ENCODE measurements at regions not wholly inside any gene's neighbourhood (a gene's known extent, or its start where the extent isn't known, plus 50 kb on each side); places are given as distances from the start of the nearest gene placed in this dataset.

DNA sequence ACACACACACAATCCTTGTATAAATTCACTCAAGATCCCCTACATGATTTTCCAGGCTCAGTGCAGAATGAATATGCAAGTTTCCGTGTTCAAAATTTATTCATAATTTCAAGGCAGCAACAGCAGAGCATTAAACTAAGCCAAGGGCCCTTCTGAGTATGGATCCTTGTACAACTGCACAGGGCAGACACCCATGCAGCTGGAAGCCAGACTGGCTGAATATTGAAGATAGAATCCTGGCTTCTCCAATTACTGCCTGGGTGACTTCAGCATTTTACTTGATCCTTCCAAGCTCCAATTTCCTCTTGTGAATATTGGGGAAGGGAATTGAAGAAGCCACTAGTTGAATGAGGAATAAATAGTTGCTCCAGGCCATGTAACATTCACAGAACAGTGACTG is 267.9 kb upstream of the REG3G start:
- Histone ChIP-seq H3K4ac (ENCODE audit: low read depth, low read length) (no peak overlapping the region), H3K27me3 (ENCODE audit: control insufficient read depth, insufficient read depth, low read length) (no peaks in the 10 kb centered on the region), H3K14ac (replicated peaks; ENCODE audit: low read depth, low read length) (no peak overlapping the region), H4K8ac (ENCODE audit: low read depth in 2 of 2, low read length in 2 of 2) (no peak overlapping the region), H2BK5ac (ENCODE audit: low read depth, low read length, poor library complexity, severe bottlenecking) (no peak overlapping the region), H3K4me2 (ENCODE audit: low read depth, low read length) (no peak overlapping the region), H2AK9ac (replicated peaks; ENCODE audit: low read depth, low read length, poor library complexity) (no peak overlapping the region), H3K79me1 (ENCODE audit: low read depth in 1 of 2, low read length in 2 of 2) (no peaks in the 10 kb centered on the region), H3K9ac (ENCODE audit: low read depth, low read length) (no peak overlapping the region), H3K36me3 (ENCODE audit: control insufficient read depth, insufficient read depth, low read length) (no peaks in the 10 kb centered on the region), H3K23ac (ENCODE audit: low read depth, low read length) (no peak overlapping the region), H2BK120ac (ENCODE audit: low read depth, low read length) (no peak overlapping the region), H3K18ac (ENCODE audit: low read depth, low read length) (no peak overlapping the region), H4K91ac (ENCODE audit: insufficient read depth, low read depth, low read length) (no peak overlapping the region), H2BK15ac (ENCODE audit: low read depth, low read length) (no peak overlapping the region), H3K56ac (ENCODE audit: extremely low read depth, insufficient read depth, low read length) (no peak overlapping the region), H2BK20ac (ENCODE audit: low read depth, low read length) (no peak overlapping the region), H3K9me3 (ENCODE audit: control insufficient read depth, insufficient read depth, low read length) (peaks cover 6% of the 10 kb centered on the region), H3K27ac (ENCODE audit: insufficient read depth, low read length) (no peak overlapping the region), H3K9me1 (ENCODE audit: insufficient read depth, low read length) (no peaks in the 10 kb centered on the region), H4K5ac (ENCODE audit: low read depth, low read length) (no peak overlapping the region), H2AK5ac (ENCODE audit: low read depth, low read length) (no peak overlapping the region), H3K4me1 (ENCODE audit: control insufficient read depth, insufficient read depth, low read length) (no peaks in the 10 kb centered on the region), H4K20me1 (ENCODE audit: insufficient read depth, low read length) (no peaks in the 10 kb centered on the region), H3K4me3 (ENCODE audit: insufficient read depth, low read depth, low read length) (no peak overlapping the region), H2AFZ (replicated peaks; ENCODE audit: low read length, poor library complexity) (no peak overlapping the region)
- DNase-seq = no peak
- intact Hi-C loops (cut with micrococcal nuclease) (no loop called here), dilution Hi-C loops (cut with HindIII; ENCODE audit: low sequenced_read_pairs, unreplicated experiment) (no loop called here), in situ Hi-C loops (cut with MboI; ENCODE audit: low sequenced_read_pairs) (no loop called here)
- no CpG with 5 or more reads among the region's 1 CpG for WGBS, 2 experiments (ENCODE audit: extremely low coverage in 2 of 2, insufficient read length in 1 of 2)
- no TSS peak for BruUV-seq (replicated peaks)
- CTCF ChIA-PET = no interaction called here
- ATAC-seq (ENCODE audit: low read depth) = no peak
- TF ChIP-seq, protein P1, sequence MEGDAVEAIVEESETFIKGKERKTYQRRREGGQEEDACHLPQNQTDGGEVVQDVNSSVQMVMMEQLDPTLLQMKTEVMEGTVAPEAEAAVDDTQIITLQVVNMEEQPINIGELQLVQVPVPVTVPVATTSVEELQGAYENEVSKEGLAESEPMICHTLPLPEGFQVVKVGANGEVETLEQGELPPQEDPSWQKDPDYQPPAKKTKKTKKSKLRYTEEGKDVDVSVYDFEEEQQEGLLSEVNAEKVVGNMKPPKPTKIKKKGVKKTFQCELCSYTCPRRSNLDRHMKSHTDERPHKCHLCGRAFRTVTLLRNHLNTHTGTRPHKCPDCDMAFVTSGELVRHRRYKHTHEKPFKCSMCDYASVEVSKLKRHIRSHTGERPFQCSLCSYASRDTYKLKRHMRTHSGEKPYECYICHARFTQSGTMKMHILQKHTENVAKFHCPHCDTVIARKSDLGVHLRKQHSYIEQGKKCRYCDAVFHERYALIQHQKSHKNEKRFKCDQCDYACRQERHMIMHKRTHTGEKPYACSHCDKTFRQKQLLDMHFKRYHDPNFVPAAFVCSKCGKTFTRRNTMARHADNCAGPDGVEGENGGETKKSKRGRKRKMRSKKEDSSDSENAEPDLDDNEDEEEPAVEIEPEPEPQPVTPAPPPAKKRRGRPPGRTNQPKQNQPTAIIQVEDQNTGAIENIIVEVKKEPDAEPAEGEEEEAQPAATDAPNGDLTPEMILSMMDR (conservative IDR thresholded peaks at IDR 0.05; ENCODE audit: low read depth, low read length) = no peak
- no peak for TF ChIP-seq FOS (IDR thresholded peaks at IDR 0.05; ENCODE audit: low read depth, low read length)
- TF ChIP-seq MAZ (IDR thresholded peaks at IDR 0.05; ENCODE audit: borderline replicate concordance, low read depth, low read length) = no peak
- TF ChIP-seq, protein P2, sequence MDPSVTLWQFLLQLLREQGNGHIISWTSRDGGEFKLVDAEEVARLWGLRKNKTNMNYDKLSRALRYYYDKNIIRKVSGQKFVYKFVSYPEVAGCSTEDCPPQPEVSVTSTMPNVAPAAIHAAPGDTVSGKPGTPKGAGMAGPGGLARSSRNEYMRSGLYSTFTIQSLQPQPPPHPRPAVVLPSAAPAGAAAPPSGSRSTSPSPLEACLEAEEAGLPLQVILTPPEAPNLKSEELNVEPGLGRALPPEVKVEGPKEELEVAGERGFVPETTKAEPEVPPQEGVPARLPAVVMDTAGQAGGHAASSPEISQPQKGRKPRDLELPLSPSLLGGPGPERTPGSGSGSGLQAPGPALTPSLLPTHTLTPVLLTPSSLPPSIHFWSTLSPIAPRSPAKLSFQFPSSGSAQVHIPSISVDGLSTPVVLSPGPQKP (IDR thresholded peaks at IDR 0.05; ENCODE audit: borderline replicate concordance, low read depth, low read length) = no peak
- no peak for TF ChIP-seq RCOR1 (IDR thresholded peaks at IDR 0.05; ENCODE audit: insufficient replicate concordance, low read length)
- no peak for TF ChIP-seq POLR2A (IDR thresholded peaks at IDR 0.05; ENCODE audit: low read depth, low read length)
- TF ChIP-seq, protein P3, sequence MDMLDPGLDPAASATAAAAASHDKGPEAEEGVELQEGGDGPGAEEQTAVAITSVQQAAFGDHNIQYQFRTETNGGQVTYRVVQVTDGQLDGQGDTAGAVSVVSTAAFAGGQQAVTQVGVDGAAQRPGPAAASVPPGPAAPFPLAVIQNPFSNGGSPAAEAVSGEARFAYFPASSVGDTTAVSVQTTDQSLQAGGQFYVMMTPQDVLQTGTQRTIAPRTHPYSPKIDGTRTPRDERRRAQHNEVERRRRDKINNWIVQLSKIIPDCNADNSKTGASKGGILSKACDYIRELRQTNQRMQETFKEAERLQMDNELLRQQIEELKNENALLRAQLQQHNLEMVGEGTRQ (IDR thresholded peaks at IDR 0.05; ENCODE audit: low read depth, low read length) = no peak
- no peak for TF ChIP-seq CEBPB (IDR thresholded peaks at IDR 0.05; ENCODE audit: low read depth, low read length)
- TF ChIP-seq CHD1 (IDR thresholded peaks at IDR 0.05; ENCODE audit: low read depth, low read length) = no peak
- POLR2A ChIA-PET (ENCODE audit: unreplicated experiment) = no interaction called here

Measured in IMR-90 (cell line).